NCI-H226 (cell line): ENCODE measurements at regions not wholly inside any gene's neighbourhood (a gene's known extent, or its start where the extent isn't known, plus 50 kb on each side); places are given as distances from the start of the nearest gene placed in this dataset.
"Not testable (repeated sequence)": the region's sequence is repeated elsewhere in the genome, so short reads cannot be mapped to it uniquely, and the experiment has no call there.

ENCODE experiments used
- DNase-seq: peaks from one replicate; pipeline ENCODE4 v3.0.0-alpha.2; 2015

DNA sequence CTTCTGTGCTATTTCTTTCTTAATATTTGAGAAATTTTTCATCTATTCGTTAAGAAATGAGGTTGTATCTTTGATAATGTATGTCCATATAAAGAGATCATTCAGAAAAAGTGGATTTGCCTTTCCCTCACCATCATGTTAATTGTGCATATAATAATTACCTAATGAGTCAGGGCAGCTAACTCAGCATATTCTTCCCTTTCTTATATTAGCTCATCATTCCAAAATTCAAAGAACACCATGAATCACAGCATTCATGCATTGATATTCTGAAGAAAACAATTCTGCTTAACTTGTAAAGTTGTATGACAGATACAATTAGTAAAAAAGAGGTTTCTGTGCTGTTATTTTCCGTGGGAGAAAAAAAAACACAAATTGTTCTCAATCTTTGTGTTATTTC is 630.6 kb downstream of the TLE1 start:
- DNase-seq, result no peak

GRCh38 chr9:81053298-81054025 is 635.9 kb downstream of the TLE1 start:
- no peak for DNase-seq

DNA sequence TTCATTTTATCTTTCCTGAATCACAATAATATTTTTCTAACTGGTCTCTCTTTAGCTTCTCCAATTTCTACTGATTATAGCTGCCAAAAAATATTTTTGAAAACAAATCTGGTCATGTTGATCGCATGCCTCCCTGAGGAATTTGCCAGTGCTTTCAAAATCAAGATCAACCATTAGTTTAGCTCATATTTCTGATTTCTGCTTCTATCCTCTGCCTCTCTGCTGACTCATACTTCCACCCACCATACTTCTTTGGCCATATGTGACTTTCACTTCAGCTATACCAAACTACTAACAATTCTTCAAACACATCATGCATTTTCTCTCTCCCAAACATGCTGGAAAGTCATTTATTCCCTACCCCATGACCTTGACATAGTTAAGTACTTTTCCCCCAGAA is 636.5 kb downstream of the TLE1 start:
- peak; percentile 22 for DNase-seq

GRCh38 chr9:81047280-81047679 is 642.1 kb downstream of the TLE1 start:
- DNase-seq, result no peak

DNA sequence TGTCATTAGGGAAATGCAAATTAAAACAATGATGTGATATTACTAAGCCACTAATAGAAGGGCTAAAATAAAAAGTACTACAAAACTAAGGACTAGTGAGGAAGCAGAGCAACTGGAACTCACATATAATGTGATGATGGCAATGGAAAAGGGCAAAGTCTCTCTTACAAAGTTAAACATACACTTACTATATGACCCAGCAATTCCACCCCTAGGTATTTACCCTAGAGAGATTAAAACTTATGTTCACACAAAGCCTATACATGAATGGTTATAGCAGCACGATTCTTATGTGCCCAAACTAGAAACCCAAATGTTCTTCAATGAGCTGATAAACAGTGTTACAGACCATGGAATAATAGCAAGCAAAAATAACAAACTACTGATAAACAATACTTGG is 643.7 kb downstream of the TLE1 start:
- DNase-seq, result no peak

GRCh38 chr9:81037889-81038288 is 651.5 kb downstream of the TLE1 start:
- no peak for DNase-seq

GRCh38 chr9:81035601-81036000 is 653.7 kb downstream of the TLE1 start:
- DNase-seq, result no peak

- peak; percentile 60 for DNase-seq
Measured at GRCh38 chr9:81035171-81035570, 654.2 kb downstream of the TLE1 start.

DNA sequence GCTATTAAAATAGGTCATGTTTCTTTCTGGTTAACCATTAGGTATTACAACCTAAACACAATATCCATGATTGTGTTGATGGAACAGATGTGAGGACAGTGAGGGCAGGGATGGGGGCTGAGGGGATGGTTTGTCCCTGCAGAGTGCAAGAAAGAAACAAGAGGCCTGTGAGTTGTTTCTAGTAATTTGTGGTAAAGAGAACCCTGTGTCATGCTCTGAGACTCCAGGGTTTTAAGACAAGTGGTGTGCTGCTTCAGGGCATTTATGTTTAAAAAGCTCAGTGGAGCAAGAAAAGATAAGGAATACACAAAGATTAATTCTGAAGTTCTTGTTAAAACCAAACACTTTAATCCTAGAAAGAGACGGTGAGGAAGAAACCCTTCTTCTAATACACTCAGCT is 656.5 kb downstream of the TLE1 start:
- DNase-seq, result peak; percentile 69

- DNase-seq, result peak; percentile 88
Measured at GRCh38 chr9:81032030-81032572, 657.2 kb downstream of the TLE1 start.

DNA sequence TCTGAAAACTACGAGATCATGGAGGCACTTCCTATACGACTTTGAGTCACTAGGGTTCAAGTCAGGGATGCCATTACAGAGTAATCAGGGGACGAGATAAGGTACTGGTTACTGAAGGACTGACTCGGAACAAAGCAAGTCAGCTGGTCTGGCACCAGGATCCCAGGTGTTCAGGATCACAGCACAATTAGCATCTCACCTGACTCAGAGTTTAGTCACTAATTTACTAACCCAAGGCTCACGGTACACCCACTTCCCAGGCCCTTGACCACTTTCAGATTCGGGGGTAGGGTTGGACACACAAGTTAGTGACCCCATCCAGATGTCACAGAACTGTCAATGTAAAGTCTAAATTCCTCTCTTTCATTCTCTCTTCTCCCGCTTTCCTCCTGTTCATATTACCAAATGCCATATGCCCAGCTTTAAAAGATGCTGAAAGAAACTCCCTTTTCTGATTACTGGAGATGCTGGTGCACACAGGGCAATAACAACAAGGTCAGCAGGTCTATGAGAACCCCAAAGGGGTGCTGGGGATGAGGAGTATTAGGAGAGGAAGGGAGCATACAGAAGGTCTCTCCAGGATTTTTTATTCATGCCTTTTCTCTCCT is 657.8 kb downstream of the TLE1 start:
- DNase-seq, result no peak

DNA sequence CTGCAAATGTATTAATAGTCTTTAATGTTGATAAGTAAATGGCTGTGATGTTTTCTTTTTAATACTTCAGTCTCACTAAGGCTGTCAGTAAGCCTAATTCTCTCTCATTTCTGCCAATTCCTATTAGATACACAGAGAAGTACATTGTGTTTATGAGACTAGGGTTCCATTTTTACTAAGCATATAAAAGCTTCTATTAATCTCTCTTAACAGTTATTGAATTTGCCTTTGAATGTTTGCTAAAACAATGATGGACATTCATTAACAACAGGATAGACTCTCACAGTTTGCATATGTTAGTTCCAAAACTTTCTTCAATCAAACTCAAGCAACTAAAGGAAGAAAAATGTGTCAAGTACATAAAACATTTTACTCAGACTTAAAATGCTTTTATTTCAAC is 659.3 kb downstream of the TLE1 start:
- DNase-seq, result no peak

- peak; percentile 94 for DNase-seq
Measured at GRCh38 chr9:81028504-81028903, 660.8 kb downstream of the TLE1 start.

DNA sequence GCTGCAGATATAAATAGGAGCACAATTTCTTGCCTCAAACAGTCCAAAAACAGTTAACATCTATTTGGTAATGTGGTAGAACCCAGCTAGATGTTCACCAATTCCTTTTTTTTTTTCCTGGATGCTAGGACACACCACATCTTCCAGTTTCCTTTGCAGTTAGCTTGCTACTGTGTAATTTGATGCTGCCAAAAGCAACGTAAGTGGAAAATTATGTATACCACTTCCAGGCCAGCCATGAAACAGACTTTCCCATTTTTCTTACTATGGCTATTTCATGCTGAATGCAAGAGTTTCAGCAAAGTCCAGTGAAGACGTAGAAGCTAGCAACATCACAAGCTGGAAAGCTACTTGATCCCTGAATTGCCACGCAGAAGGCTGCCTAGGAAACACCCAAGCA is 667.2 kb downstream of the TLE1 start:
- no peak for DNase-seq

DNA sequence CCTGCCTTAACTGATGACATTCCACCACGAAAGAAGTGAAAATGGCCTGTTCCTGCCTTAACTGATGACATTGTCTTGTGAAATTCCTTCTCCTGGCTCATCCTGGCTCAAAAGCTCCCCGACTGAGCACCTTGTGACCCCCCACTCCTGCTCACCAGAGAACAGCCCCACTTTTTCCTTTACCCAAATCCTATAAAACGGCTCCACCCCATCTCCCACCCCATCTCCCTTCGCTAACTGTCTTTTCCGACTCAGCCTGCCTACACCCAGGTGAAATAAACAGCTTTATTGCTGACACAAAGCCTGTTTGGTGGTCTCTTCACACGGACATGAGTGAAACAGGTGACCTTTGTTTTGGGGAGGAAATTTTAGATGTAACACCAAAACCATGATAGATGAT is 674.4 kb downstream of the TLE1 start:
- DNase-seq, result not testable (repeated sequence)

GRCh38 chr9:81013191-81013590 is 676.2 kb downstream of the TLE1 start:
- DNase-seq, result not testable (repeated sequence)

GRCh38 chr9:81002906-81003305 is 686.4 kb downstream of the TLE1 start:
- DNase-seq, result no peak

DNA sequence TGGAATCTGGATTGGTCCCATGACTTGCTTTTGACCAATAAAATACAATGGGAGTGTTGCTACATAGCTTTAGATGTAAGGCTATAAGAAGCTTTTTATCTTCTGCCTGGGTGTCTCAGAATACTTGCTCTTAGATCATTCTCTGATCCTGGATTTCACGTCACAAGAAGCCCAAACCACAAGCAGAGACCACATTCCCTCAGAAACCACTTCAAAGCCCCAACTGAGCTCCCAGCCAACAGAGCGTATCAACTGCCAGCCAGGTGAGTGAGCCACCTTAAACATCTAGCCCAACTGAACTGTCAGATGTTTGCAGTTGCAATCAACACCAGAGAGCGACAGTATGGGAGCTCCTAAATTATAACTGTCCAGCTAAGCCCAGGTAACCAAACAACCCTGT is 687.1 kb downstream of the TLE1 start:
- DNase-seq, result no peak

DNA sequence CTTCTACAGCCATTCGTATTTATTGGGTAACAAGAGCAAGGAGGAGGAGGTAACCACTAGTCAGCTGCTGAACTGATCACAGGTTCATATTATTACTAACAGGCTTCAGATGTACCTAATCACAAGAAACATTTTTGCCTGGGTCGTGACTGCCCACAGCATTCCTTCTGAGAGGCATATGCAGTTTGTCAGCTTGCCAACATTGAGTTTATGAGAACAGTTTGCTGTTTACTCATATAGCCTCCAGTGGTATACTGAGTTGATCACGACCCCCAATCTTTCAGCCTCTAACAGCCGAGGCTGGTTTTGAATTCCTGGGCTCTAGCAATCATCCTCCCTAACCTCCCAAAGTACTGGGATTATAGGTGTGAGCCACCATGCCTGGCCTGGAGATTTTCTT is 693.6 kb downstream of the TLE1 start:
- DNase-seq, result peak; percentile 84

- peak; percentile 42 for DNase-seq
Measured at GRCh38 chr9:80994892-80995291, 694.5 kb downstream of the TLE1 start.

GRCh38 chr9:80985595-80985994 is 703.8 kb downstream of the TLE1 start:
- not testable (repeated sequence) for DNase-seq

DNA sequence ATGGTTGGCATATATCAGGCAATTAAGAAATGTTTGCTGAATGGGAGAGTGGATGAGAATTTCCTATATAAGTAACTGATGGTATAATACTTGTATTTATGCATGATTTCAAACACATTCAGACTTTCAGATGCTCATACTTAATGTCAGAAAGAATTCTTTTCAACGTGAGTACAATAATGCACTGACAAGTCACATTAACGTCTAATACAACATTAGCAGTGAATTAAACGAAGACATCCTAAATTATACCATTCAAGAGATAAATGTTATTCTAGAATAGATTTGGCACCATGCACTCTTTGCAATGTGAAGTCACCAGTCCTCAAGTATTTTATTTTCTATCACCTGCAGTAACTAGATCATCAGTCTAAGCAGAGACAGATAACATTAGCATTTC is 712.9 kb downstream of the TLE1 start:
- DNase-seq, result no peak

DNA sequence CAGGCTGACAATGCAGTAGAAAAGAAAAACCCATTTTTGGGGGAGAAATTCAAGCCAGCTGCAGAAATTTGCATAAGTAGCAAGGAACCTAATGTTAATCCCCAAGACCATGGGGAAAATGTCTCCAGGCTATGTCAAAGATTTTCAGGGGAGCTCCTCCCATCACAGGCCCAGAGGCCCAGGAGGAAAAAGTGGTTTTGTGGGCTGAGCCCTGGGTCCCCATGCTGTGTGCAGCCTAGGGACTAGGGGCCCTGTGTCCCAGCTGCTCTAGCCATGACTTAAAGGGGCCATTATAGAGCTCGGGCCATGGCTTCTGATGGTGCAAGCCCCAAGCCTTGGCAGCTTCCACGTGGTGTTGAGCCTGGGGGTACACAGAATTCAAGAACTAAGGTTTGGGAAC is 719.0 kb downstream of the TLE1 start:
- DNase-seq, result not testable (repeated sequence)

- peak; percentile 87 for DNase-seq
Measured at GRCh38 chr9:80968611-80969010, 720.7 kb downstream of the TLE1 start.

DNA sequence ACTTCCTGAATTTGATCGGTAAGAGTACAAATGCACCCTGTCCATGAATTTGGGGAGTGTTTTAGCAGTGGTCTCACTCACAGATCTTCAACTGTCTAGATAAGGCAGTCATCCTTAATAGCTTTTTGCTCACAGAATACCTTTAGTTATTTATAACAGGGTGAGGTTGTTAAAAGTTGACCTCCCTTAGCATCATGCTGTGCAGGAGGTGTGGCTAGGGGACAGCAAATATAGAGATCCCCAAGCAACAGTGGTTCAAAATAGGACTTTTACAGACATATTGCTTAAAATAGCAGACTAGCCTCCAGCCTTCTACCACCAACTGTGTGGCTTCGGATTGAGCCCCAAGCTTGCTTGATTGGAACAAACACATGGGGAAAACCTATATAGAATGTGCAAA is 724.4 kb downstream of the TLE1 start:
- DNase-seq, result no peak
